Thyroid gland (tissue), 4 donors: ENCODE measurements at regions not wholly inside any gene's neighbourhood (a gene's known extent, or its start where the extent isn't known, plus 50 kb on each side); places are given as distances from the start of the nearest gene placed in this dataset.

Experiments used
- CTCF ChIP-seq, 6 experiments: fragments of 200-600 bp in 3 of 6; fragments of 450-650 bp in 3 of 6; sonication (generic) in 3 of 6; IDR thresholded peaks; one replicate each; pipeline ENCODE4 v1.5.1; 2016 to 2019; ENCODE audit warnings: antibody characterized with exemption in 6 of 6, mild to moderate bottlenecking in 2 of 6, inconsistent platforms in 1 of 6, moderate library complexity in 1 of 6
- POLR2A ChIP-seq, 2 donors: fragments of 450-650 bp; IDR thresholded peaks; one replicate each; pipeline ENCODE4 v1.6.1; 2017; ENCODE audit warnings: antibody characterized with exemption in 2 of 2, mild to moderate bottlenecking in 2 of 2, moderate library complexity in 1 of 2

DNA sequence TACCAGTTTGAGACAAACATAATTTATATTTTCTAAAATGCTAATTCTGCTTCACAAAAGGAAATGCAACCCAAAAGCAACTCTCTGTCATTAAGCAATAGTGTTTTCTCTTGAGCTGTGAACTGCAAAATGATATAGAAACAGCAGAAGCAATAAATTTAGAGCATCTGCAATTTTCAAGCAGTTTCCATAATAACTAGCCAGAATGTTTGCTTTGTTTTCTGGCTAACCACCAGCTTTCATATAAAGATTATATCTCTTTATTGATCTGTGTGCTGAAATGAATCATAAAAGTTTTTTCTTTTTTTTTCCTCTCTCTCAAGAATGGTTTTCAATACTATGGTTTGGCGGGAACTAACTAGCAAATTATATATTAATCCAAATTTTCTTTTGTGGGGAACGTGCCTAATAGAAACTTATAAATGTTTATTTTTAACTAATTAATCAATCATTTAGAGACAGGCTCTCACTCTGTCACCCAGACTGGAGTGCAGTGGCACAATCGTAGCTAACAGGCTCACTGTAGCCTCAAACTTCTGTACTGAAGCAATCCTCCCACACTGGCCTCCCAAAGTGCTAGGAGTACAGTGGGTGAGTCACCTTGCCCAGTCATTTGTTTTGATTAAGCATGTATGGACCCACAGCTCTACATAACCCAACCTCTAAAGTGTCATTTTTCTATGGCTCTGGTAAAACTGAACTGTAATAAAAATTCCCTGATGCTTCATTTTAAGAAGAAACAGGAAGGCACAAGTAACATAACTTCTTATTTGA, 830.1 kb upstream of the MGAT4C start:
- TF ChIP-seq CTCF (IDR thresholded peaks at IDR 0.05) (no peak), POLR2A (IDR thresholded peaks at IDR 0.05) (no peak)
